Naive B cell (primary cell): ENCODE measurements at regions not wholly inside any gene's neighbourhood (a gene's known extent, or its start where the extent isn't known, plus 50 kb on each side); places are given as distances from the start of the nearest gene placed in this dataset.
A peak's percentile ranks its signal among the peaks of the same experiment; 100 is the strongest.

ENCODE experiments used
- ATAC-seq, 2 donors: fragments of 150-1000 bp; cut with Tn5 transposase; 2 replicates each; pipeline ENCODE4 v1.10.0; 2021; ENCODE audit warnings: low read depth in 2 of 2, mild to moderate bottlenecking in 2 of 2, moderate library complexity in 2 of 2
- DNase-seq: peaks from one replicate; pipeline ENCODE4 v3.0.0; 2022
- H3K27ac Mint-ChIP-seq, 6 donors: one replicate each; pipeline ENCODE4 v1.8.0; 2020 to 2022; ENCODE audit warnings: mild to moderate bottlenecking in 6 of 6, mixed read lengths in 6 of 6, moderate library complexity in 5 of 6, inconsistent platforms in 2 of 6
- H3K27me3 Mint-ChIP-seq, 3 donors: one replicate each; pipeline ENCODE4 v1.8.0; 2021 to 2022; ENCODE audit warnings: mixed read lengths in 3 of 3, mild to moderate bottlenecking in 1 of 3
- H3K36me3 Mint-ChIP-seq, 2 donors: one replicate each; pipeline ENCODE4 v1.8.0; 2020 to 2022; ENCODE audit warnings: mixed read lengths in 2 of 2, inconsistent platforms in 1 of 2, mild to moderate bottlenecking in 1 of 2
- H3K4me1 Mint-ChIP-seq, 3 donors: one replicate each; pipeline ENCODE4 v1.8.0; 2020 to 2022; ENCODE audit warnings: mixed read lengths in 3 of 3, inconsistent platforms in 1 of 3, mild to moderate bottlenecking in 1 of 3, moderate library complexity in 1 of 3
- H3K4me3 Mint-ChIP-seq, 8 donors: one replicate each; pipeline ENCODE4 v1.8.0; 2020 to 2022; ENCODE audit warnings: mild to moderate bottlenecking in 8 of 8, mixed read lengths in 8 of 8, moderate library complexity in 8 of 8, inconsistent platforms in 2 of 8
- H3K9me3 Mint-ChIP-seq, 7 donors: one replicate each; pipeline ENCODE4 v1.8.0; 2020 to 2022; ENCODE audit warnings: mixed read lengths in 7 of 7, mild to moderate bottlenecking in 5 of 7, inconsistent platforms in 2 of 7, moderate library complexity in 1 of 7

- Mint-ChIP-seq H3K27me3 (peaks cover 11 to 18% (median 17%) of the 10 kb centered on the region in 3 donors), H3K36me3 (no peaks in the 10 kb centered on the region), H3K4me3 (no peak overlapping the region), H3K4me1 (no peaks in the 10 kb centered on the region), H3K27ac (no peak overlapping the region), H3K9me3 (peaks cover 0 to 4% (median 0%) of the 10 kb centered on the region in 7 donors)
- DNase-seq (no peak), ATAC-seq (no peak)
Observed at GRCh38 chr12:114274131-114274530, 131.8 kb downstream of the TBX5 start.

DNA sequence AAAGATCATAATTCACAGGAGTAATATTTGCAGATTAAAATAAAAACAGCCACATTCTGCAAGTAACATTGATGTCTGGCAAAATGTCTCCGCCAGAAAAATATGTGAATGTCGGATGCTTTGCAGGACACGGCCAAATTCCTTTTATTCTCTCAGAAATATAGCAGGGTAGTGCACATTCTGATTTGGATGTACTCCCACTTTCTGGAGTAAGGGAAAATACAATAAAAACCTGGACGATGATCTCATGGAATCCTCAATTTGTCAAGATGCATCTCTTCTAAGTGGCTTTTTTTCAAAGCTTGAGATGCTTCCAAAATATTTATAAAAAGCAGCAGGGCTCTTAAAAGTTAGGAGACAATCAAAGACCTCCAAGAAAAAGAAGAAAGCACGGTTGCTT lies 133.3 kb downstream of the TBX5 start:
- peaks cover 13 to 26% (median 20%) of the 10 kb centered on the region in 3 donors for H3K27me3 Mint-ChIP-seq
- H3K27ac Mint-ChIP-seq = no peak overlapping the region
- peaks cover 0 to 4% (median 0%) of the 10 kb centered on the region in 7 donors for H3K9me3 Mint-ChIP-seq
- no peak for ATAC-seq
- no peak for DNase-seq
- no peak overlapping the region for H3K4me3 Mint-ChIP-seq
- no peaks in the 10 kb centered on the region for H3K4me1 Mint-ChIP-seq
- H3K36me3 Mint-ChIP-seq = no peaks in the 10 kb centered on the region

- H3K27ac Mint-ChIP-seq = no peak overlapping the region
Observed at GRCh38 chr12:114272071-114272470, 133.9 kb downstream of the TBX5 start.

DNA sequence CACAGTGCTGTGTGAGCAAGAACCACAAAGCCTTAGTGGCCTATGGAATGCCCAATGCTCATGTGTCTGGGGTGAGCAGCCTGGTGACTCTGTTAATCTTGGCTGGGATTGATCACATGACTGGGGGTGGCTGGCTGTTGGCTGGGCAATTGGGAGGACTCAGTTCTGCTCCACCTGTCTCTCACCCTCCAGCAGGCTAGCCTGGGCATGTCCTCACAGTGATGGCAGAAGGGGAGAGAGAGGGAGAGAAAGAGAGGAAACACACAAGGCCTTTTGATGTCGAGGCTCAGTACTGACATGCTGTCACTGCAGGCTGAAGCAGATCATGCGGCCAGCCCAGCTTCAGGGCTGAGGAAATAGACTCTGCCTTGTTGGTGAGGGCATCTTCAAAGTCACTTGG lies 136.8 kb downstream of the TBX5 start:
- no peak overlapping the region for H3K4me3 Mint-ChIP-seq
- H3K4me1 Mint-ChIP-seq = no peaks in the 10 kb centered on the region
- no peaks in the 10 kb centered on the region for H3K36me3 Mint-ChIP-seq
- DNase-seq = no peak
- H3K27me3 Mint-ChIP-seq = peaks cover 13 to 19% (median 15%) of the 10 kb centered on the region in 3 donors
- no peak overlapping the region for H3K27ac Mint-ChIP-seq
- peaks cover 0 to 5% (median 2%) of the 10 kb centered on the region in 7 donors for H3K9me3 Mint-ChIP-seq
- ATAC-seq = no peak

More at GRCh38 chr12:114272071-114272470, 133.9 kb downstream of the TBX5 start:
- DNase-seq (no peak), ATAC-seq (no peak)
- H3K4me1 Mint-ChIP-seq = no peaks in the 10 kb centered on the region
- H3K36me3 Mint-ChIP-seq = no peaks in the 10 kb centered on the region
- peaks cover 0 to 4% (median 0%) of the 10 kb centered on the region in 7 donors for H3K9me3 Mint-ChIP-seq
- no peak overlapping the region for H3K4me3 Mint-ChIP-seq
- peaks cover 13 to 26% (median 20%) of the 10 kb centered on the region in 3 donors for H3K27me3 Mint-ChIP-seq

DNA sequence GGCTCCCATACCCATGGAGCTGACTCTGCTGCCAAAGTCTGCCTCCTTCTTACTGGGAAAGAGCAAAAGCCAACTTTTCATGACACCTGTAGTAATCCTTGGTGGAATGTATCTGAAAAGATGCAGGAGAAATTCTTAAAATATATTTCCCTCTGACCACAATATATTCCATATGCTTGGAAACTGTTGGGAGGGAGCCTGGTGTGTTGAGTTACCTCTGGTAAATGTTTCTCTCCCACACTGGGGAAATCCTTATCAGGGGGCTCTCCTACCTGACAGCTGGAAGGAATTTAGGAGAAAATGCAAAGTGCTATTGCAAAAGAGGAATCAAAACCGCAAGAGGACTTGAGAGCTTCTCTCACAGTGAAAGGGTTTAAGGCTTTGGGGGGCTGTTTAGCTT lies 139.4 kb downstream of the TBX5 start:
- ATAC-seq (no peak), DNase-seq (no peak)
- no peak overlapping the region for H3K27ac Mint-ChIP-seq
- peaks cover 0 to 7% (median 3%) of the 10 kb centered on the region in 7 donors for H3K9me3 Mint-ChIP-seq
- no peaks in the 10 kb centered on the region for H3K36me3 Mint-ChIP-seq
- no peaks in the 10 kb centered on the region for H3K4me1 Mint-ChIP-seq
- peaks cover 8 to 19% (median 15%) of the 10 kb centered on the region in 3 donors for H3K27me3 Mint-ChIP-seq
- no peak overlapping the region for H3K4me3 Mint-ChIP-seq

GRCh38 chr12:114265036-114265435 lies 140.9 kb downstream of the TBX5 start:
- Mint-ChIP-seq H3K4me1 (no peaks in the 10 kb centered on the region), H3K4me3 (no peak overlapping the region), H3K27ac (peak overlapping the region in 2 of 6 donors; percentile 13 to 45), H3K27me3 (peaks cover 5 to 15% (median 8%) of the 10 kb centered on the region in 3 donors), H3K9me3 (peaks cover 0 to 7% (median 5%) of the 10 kb centered on the region in 7 donors), H3K36me3 (no peaks in the 10 kb centered on the region)
- ATAC-seq (no peak), DNase-seq (no peak)

DNA sequence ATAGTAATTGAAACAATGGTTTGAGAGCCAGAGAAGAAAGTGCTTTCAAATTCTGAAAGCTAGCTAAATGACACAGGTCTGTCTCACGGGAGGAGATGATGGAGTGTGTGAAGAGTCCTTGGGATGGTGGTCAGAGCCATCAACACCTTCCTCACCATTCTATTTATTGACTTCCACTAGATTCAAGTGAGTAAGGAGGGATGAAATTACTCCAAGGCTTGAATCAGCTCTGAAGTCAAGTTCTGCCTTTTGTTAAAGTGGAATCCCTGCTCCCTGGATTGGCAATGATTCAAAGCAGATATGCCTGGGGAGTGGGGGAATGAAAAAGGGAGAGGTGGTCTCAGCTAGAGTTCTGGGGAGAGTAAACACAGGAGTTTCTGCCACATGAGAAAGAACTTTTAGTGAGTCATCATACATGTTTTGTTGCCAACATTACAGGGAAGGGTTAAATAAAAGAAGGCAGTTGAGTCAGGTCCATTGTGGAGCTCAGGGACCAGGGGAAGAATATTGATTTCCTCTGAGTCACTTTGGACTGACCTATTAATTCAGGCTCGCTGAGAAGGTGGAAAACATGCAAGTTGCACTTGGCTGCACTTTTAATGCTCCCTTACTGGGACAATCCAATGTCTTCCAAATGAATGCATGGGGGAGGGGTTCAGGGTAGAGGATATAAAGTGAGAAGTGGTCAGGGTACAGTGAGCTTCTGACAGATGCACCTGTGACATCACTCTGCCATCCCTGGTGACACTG lies 142.7 kb downstream of the TBX5 start:
- Mint-ChIP-seq H3K9me3 (peaks cover 0 to 7% (median 5%) of the 10 kb centered on the region in 7 donors), H3K27ac (no peak overlapping the region), H3K4me3 (no peak overlapping the region), H3K27me3 (no peaks in the 10 kb centered on the region), H3K36me3 (no peaks in the 10 kb centered on the region), H3K4me1 (no peaks in the 10 kb centered on the region)
- DNase-seq = no peak
- ATAC-seq = no peak

GRCh38 chr12:114257687-114258086 lies 148.3 kb downstream of the TBX5 start:
- Mint-ChIP-seq H3K36me3 (no peaks in the 10 kb centered on the region), H3K4me1 (no peaks in the 10 kb centered on the region), H3K27me3 (no peaks in the 10 kb centered on the region), H3K9me3 (peaks cover 4 to 16% (median 10%) of the 10 kb centered on the region in 7 donors), H3K4me3 (no peak overlapping the region), H3K27ac (no peak overlapping the region)
- no peak for DNase-seq
- no peak for ATAC-seq

DNA sequence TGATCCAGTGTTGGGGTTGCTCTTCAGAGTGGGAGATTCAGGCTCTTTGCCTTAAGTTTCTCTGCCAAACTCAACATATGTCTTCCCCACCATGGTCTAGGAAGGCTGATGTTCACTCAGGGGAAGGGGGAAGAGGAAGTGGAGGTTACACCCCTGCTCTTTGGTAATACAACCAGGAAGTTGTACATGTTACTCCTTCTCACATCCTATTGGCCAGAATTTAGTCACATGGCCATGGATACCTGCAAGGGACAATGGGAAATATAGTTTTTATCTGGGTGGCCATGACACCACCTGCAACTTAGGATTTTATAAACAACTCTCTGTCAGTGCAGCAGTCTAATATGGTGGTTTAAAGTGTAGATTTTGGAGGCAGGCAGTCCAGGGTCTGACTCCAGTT lies 150.9 kb downstream of the TBX5 start:
- H3K4me3 Mint-ChIP-seq = no peak overlapping the region
- DNase-seq (no peak), ATAC-seq (no peak)
- H3K36me3 Mint-ChIP-seq = no peaks in the 10 kb centered on the region
- peaks cover 0 to 5% (median 0%) of the 10 kb centered on the region in 3 donors for H3K27me3 Mint-ChIP-seq
- no peaks in the 10 kb centered on the region for H3K4me1 Mint-ChIP-seq
- H3K9me3 Mint-ChIP-seq = peaks cover 4 to 23% (median 10%) of the 10 kb centered on the region in 7 donors
- no peak overlapping the region for H3K27ac Mint-ChIP-seq

GRCh38 chr12:114253976-114254778 lies 151.8 kb downstream of the TBX5 start:
- Mint-ChIP-seq H3K9me3 (peaks cover 4 to 23% (median 10%) of the 10 kb centered on the region in 7 donors), H3K4me1 (no peaks in the 10 kb centered on the region), H3K27ac (no peak overlapping the region), H3K4me3 (no peak overlapping the region), H3K27me3 (peaks cover 0 to 6% (median 0%) of the 10 kb centered on the region in 3 donors), H3K36me3 (no peaks in the 10 kb centered on the region)
- DNase-seq = no peak
- no peak for ATAC-seq

GRCh38 chr12:114248527-114248926 lies 157.4 kb downstream of the TBX5 start:
- no peak overlapping the region for H3K4me3 Mint-ChIP-seq
- H3K36me3 Mint-ChIP-seq = no peaks in the 10 kb centered on the region
- no peaks in the 10 kb centered on the region for H3K4me1 Mint-ChIP-seq
- H3K9me3 Mint-ChIP-seq = peaks cover 0 to 16% (median 4%) of the 10 kb centered on the region in 7 donors
- DNase-seq (no peak), ATAC-seq (no peak)
- peaks cover 5 to 15% (median 10%) of the 10 kb centered on the region in 3 donors for H3K27me3 Mint-ChIP-seq
- no peak overlapping the region for H3K27ac Mint-ChIP-seq

DNA sequence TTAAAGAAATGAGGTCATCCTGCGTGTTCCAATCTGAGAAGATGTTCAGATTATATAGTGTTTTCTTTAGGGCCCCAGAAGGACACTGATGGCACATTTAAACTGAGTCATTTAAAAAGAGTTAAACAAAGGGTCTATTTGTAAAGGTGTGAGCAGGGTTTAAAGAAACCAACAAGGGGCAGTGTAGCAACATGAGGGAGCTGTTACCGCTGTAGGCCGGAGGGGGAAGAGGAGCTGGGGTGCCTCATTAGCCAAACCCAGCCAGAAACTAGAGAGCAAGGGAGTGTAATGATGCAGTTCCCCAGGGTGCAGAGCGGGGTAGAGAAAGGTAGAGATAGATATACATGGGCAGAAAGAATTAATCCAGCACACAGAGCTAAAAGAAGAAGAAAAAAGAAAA lies 160.4 kb downstream of the TBX5 start:
- ATAC-seq (no peak), DNase-seq (no peak)
- H3K36me3 Mint-ChIP-seq = no peaks in the 10 kb centered on the region
- H3K4me3 Mint-ChIP-seq = no peak overlapping the region
- H3K27ac Mint-ChIP-seq = no peak overlapping the region
- no peaks in the 10 kb centered on the region for H3K4me1 Mint-ChIP-seq
- peaks cover 0 to 24% (median 5%) of the 10 kb centered on the region in 7 donors for H3K9me3 Mint-ChIP-seq
- H3K27me3 Mint-ChIP-seq = peaks cover 5 to 18% (median 15%) of the 10 kb centered on the region in 3 donors

DNA sequence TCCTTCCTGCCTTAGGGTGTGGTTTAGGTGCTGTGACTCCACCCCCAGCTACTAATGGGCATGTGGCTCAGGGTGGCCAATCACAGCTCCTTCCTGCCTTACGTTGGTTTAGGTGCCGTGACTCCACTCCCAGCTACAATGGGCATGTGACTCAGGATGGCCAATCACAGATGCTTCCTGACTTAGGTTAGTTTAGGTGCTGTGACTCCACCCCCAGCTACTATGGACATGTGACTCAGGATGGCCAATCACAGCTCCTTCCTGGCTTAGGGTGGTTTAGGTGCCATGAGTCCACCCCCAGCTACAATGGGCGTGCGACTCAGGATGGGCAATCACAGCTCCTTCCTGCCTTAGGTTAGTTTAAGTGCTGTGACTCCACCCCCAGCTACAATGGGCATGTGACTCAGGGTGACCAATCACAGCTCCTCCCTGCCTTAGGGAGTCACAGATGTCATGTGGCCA lies 163.9 kb downstream of the TBX5 start:
- no peaks in the 10 kb centered on the region for H3K36me3 Mint-ChIP-seq
- no peak overlapping the region for H3K4me3 Mint-ChIP-seq
- H3K4me1 Mint-ChIP-seq = no peaks in the 10 kb centered on the region
- no peak for DNase-seq
- ATAC-seq = no peak
- no peak overlapping the region for H3K27ac Mint-ChIP-seq
- peaks cover 17 to 24% (median 21%) of the 10 kb centered on the region in 3 donors for H3K27me3 Mint-ChIP-seq
- peaks cover 0 to 29% (median 6%) of the 10 kb centered on the region in 7 donors for H3K9me3 Mint-ChIP-seq
